ENCODE measurements at regions not wholly inside any gene's neighbourhood (a gene's known extent, or its start where the extent isn't known, plus 50 kb on each side); places are given as distances from the start of the nearest gene placed in this dataset.

DNA sequence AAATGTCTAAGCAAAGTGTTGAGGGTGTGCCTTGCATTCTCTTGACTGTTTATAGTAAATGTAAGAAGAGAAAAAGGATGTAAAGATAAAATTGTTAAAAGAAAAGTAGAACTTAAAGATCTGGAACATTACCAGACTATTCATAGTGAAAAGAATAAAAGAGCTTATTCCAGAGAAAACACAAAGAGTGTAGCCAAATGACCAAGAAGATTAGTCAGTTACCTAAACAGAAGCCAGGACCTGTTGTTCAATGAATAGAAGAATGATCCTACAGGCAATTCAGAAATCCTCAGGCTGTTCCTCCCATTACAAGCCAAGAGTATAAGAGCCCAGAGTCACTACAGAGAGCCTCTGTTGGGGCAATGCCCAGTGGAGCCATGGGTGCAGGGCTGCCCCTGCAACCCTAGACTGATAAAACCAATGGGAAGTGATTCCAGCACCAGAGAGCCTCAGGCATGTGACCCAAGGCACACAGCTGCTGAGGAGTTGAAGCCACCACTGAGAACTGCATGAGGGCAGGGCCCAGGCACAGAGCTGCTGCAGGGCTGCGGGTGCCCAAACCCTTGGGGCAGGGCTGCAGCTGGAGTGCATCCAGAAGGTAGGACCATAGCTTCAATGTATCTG, 91.1 kb upstream of the SLC38A4 start:
- Histone ChIP-seq H2AFZ (ENCODE audit: low read depth, low read length, poor library complexity, severe bottlenecking) (no peak overlapping the region), H4K20me1 (ENCODE audit: insufficient read depth) (no peaks in the 10 kb centered on the region), H3K4me1 (ENCODE audit: control insufficient read depth in 1 of 2, insufficient read depth in 2 of 2, low read length in 2 of 2) (peaks cover 0 to 5% of the 10 kb centered on the region in 2 experiments; a peak in 1 of 4 replicates), H3K4me3 (replicated peaks in 1 of 2; ENCODE audit: low read depth in 1 of 2, low read length in 2 of 2) (no peak overlapping the region), H3K9me2 (ENCODE audit: insufficient read depth) (no peaks in the 10 kb centered on the region), H3K27me3 (ENCODE audit: insufficient read depth, low read length) (no peaks in the 10 kb centered on the region), H3K27ac (ENCODE audit: low read depth, low read length) (no peak overlapping the region), H3K79me2 (ENCODE audit: insufficient read depth, low read length) (no peaks in the 10 kb centered on the region), H3K4me2 (ENCODE audit: low read length) (no peak overlapping the region), H3K36me3 (ENCODE audit: control insufficient read depth in 1 of 2, insufficient read depth in 2 of 2, low read length in 2 of 2) (no peaks in the 10 kb centered on the region), H3K9me3 (ENCODE audit: control insufficient read depth in 1 of 2, insufficient read depth in 1 of 2, low read depth in 1 of 2, low read length in 2 of 2) (no peaks in the 10 kb centered on the region; a peak in 1 of 4 replicates), H3K9ac (ENCODE audit: low read length) (no peak overlapping the region)
- TF ChIP-seq, protein P1, sequence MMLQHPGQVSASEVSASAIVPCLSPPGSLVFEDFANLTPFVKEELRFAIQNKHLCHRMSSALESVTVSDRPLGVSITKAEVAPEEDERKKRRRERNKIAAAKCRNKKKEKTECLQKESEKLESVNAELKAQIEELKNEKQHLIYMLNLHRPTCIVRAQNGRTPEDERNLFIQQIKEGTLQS (IDR thresholded peaks at IDR 0.05), result no peak
- TF ChIP-seq, protein P2, sequence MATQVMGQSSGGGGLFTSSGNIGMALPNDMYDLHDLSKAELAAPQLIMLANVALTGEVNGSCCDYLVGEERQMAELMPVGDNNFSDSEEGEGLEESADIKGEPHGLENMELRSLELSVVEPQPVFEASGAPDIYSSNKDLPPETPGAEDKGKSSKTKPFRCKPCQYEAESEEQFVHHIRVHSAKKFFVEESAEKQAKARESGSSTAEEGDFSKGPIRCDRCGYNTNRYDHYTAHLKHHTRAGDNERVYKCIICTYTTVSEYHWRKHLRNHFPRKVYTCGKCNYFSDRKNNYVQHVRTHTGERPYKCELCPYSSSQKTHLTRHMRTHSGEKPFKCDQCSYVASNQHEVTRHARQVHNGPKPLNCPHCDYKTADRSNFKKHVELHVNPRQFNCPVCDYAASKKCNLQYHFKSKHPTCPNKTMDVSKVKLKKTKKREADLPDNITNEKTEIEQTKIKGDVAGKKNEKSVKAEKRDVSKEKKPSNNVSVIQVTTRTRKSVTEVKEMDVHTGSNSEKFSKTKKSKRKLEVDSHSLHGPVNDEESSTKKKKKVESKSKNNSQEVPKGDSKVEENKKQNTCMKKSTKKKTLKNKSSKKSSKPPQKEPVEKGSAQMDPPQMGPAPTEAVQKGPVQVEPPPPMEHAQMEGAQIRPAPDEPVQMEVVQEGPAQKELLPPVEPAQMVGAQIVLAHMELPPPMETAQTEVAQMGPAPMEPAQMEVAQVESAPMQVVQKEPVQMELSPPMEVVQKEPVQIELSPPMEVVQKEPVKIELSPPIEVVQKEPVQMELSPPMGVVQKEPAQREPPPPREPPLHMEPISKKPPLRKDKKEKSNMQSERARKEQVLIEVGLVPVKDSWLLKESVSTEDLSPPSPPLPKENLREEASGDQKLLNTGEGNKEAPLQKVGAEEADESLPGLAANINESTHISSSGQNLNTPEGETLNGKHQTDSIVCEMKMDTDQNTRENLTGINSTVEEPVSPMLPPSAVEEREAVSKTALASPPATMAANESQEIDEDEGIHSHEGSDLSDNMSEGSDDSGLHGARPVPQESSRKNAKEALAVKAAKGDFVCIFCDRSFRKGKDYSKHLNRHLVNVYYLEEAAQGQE (IDR thresholded peaks at IDR 0.05; ENCODE audit: low read depth), result no peak
- TF ChIP-seq SIN3A (IDR thresholded peaks at IDR 0.05; ENCODE audit: low read depth), result no peak
- no peak for TF ChIP-seq SRF (IDR thresholded peaks at IDR 0.05; ENCODE audit: low read depth)
- no peak for TF ChIP-seq YY1 (IDR thresholded peaks at IDR 0.05; ENCODE audit: extremely low read depth, insufficient replicate concordance, low read depth, low read length)
- TF ChIP-seq RAD21 (IDR thresholded peaks at IDR 0.05; ENCODE audit: low read depth), result no peak
- no peak for TF ChIP-seq EZH2phosphoT487 (IDR thresholded peaks at IDR 0.05; ENCODE audit: borderline replicate concordance)
- TF ChIP-seq POLR2A (IDR thresholded peaks at IDR 0.05; ENCODE audit: borderline replicate concordance, extremely low read depth, insufficient read depth, insufficient read length), result no peak
- no peak for TF ChIP-seq EZH2 (IDR thresholded peaks at IDR 0.05)
- TF ChIP-seq EGR1 (IDR thresholded peaks at IDR 0.05; ENCODE audit: low read depth), result no peak
- TF ChIP-seq CBX3 (IDR thresholded peaks at IDR 0.05; ENCODE audit: low read depth), result no peak
- intact Hi-C loops (cut with micrococcal nuclease), result no loop called here
- no peak for ATAC-seq
- RAD21 ChIA-PET (ENCODE audit: low non-redundant PET in 1 of 2, low total read pairs in 2 of 2, uncharacterized antibody in 2 of 2, unreplicated experiment in 2 of 2), result no interaction called here
- POLR2A ChIA-PET, result no interaction called here
- DNase-seq (ENCODE audit: low read depth, low spot score), result no peak
- BruUV-seq (replicated peaks), result no TSS peak
- CTCF ChIA-PET, result no interaction called here
